ENCODE measurements at regions not wholly inside any gene's neighbourhood (a gene's known extent, or its start where the extent isn't known, plus 50 kb on each side); places are given as distances from the start of the nearest gene placed in this dataset.

- Histone ChIP-seq H3K27me3 (ENCODE audit: control insufficient read depth in 1 of 2, insufficient read depth in 2 of 2, low read length in 2 of 2) (no peaks in the 10 kb centered on the region), H3K9ac (ENCODE audit: insufficient read depth, low read depth, low read length) (no peak overlapping the region), H3K4me2 (ENCODE audit: low read depth, low read length) (no peak overlapping the region), H3K4me3 (replicated peaks in 1 of 3; ENCODE audit: insufficient read depth in 1 of 3, low read depth in 2 of 3, low read length in 3 of 3) (no peak overlapping the region), H2AFZ (ENCODE audit: low read length) (no peak overlapping the region), H3K9me3 (ENCODE audit: low read length) (no peaks in the 10 kb centered on the region), H3K36me3 (replicated peaks in 1 of 2; ENCODE audit: control insufficient read depth in 1 of 2, insufficient read depth in 2 of 2, low read length in 2 of 2) (no peaks in the 10 kb centered on the region), H3K4me1 (ENCODE audit: insufficient read depth, low read length) (no peaks in the 10 kb centered on the region), H3K79me2 (ENCODE audit: insufficient read depth, low read length) (no peaks in the 10 kb centered on the region), H3K27ac (ENCODE audit: extremely low read length, insufficient read depth, low read length) (no peak overlapping the region), H4K20me1 (ENCODE audit: insufficient read depth, low read length) (no peaks in the 10 kb centered on the region)
- ChIA-PET POLR2A (no interaction called here), CTCF (ENCODE audit: low intra/inter-chr PET ratio, low total read pairs) (no interaction called here)
- no peak for FAIRE-seq
- no peak for ATAC-seq
- in situ Hi-C loops (cut with HindIII; ENCODE audit: extremely low pct_ligation_motif_present, low pct_unique_long_range_greater_than_20kb), result no loop called here
- intact Hi-C loops (cut with micrococcal nuclease; ENCODE audit: unreplicated experiment), result no loop called here
- 1% methylated on average over 3 of the region's 3 CpGs for WGBS (ENCODE audit: low lambda C conversion rate)
- no TSS peak for BruUV-seq (replicated peaks)
- DNase-seq (ENCODE audit: low spot score), result no peak
- TF ChIP-seq SNRNP70 (IDR thresholded peaks at IDR 0.05; ENCODE audit: low read depth, low read length) (no peak), ZNF577 (CRISPR knock-in tag; IDR thresholded peaks at IDR 0.05; ENCODE audit: borderline replicate concordance, low read depth) (no peak), ZFP41 (CRISPR knock-in tag; IDR thresholded peaks at IDR 0.05; ENCODE audit: borderline replicate concordance) (no peak), MZF1 (CRISPR knock-in tag; IDR thresholded peaks at IDR 0.05; ENCODE audit: borderline replicate concordance) (no peak), FOXK1 (CRISPR knock-in tag; IDR thresholded peaks at IDR 0.05; ENCODE audit: borderline replicate concordance, low read depth) (no peak), ATF2 (CRISPR knock-in tag; IDR thresholded peaks at IDR 0.05) (no peak), KDM2A (CRISPR knock-in tag; IDR thresholded peaks at IDR 0.05; ENCODE audit: borderline replicate concordance, low read depth) (no peak), NCOA5 (CRISPR knock-in tag; IDR thresholded peaks at IDR 0.05) (no peak), PLRG1 (conservative IDR thresholded peaks at IDR 0.05) (no peak), ZNF549 (CRISPR knock-in tag; IDR thresholded peaks at IDR 0.05) (no peak), ZKSCAN5 (CRISPR knock-in tag; IDR thresholded peaks at IDR 0.05) (no peak), HNF1A (IDR thresholded peaks at IDR 0.05; ENCODE audit: low read depth) (no peak), HNF1A (CRISPR knock-in tag; IDR thresholded peaks at IDR 0.05; ENCODE audit: borderline replicate concordance) (no peak), LCORL (IDR thresholded peaks at IDR 0.05) (no peak), LCORL (CRISPR knock-in tag; IDR thresholded peaks at IDR 0.05) (no peak), ZNF619 (CRISPR knock-in tag; IDR thresholded peaks at IDR 0.05) (no peak), PHF21A (CRISPR knock-in tag; IDR thresholded peaks at IDR 0.05) (no peak)
- TF ChIP-seq, protein P1, sequence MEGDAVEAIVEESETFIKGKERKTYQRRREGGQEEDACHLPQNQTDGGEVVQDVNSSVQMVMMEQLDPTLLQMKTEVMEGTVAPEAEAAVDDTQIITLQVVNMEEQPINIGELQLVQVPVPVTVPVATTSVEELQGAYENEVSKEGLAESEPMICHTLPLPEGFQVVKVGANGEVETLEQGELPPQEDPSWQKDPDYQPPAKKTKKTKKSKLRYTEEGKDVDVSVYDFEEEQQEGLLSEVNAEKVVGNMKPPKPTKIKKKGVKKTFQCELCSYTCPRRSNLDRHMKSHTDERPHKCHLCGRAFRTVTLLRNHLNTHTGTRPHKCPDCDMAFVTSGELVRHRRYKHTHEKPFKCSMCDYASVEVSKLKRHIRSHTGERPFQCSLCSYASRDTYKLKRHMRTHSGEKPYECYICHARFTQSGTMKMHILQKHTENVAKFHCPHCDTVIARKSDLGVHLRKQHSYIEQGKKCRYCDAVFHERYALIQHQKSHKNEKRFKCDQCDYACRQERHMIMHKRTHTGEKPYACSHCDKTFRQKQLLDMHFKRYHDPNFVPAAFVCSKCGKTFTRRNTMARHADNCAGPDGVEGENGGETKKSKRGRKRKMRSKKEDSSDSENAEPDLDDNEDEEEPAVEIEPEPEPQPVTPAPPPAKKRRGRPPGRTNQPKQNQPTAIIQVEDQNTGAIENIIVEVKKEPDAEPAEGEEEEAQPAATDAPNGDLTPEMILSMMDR (CRISPR knock-in tag; IDR thresholded peaks at IDR 0.05), result no peak
Measured at GRCh38 chr4:45661893-45662292, 462.0 kb downstream of the GABRG1 start.

Measured in HepG2 (cell line).